CD14-positive monocyte (primary cell): ENCODE measurements at regions not wholly inside any gene's neighbourhood (a gene's known extent, or its start where the extent isn't known, plus 50 kb on each side); places are given as distances from the start of the nearest gene placed in this dataset.
A peak's percentile ranks its signal among the peaks of the same experiment; 100 is the strongest.

Experiments used
- DNase-seq, 3 donors: peaks; one replicate each; pipeline ENCODE4 v3.0.0-alpha.2; 2011 to 2022
- H2AFZ ChIP-seq: 2 replicates; pipeline ENCODE4 v1.6.0; 2012; ENCODE audit warnings: mild to moderate bottlenecking, low read depth, low read length, inconsistent platforms; ENCODE audit not compliant: insufficient read depth, poor library complexity, severe bottlenecking
- H3K27ac ChIP-seq, 2 donors: 1 replicate in 1 of 2; 2 replicates in 1 of 2; pipeline ENCODE4 v1.5.1; 2012 to 2013; ENCODE audit warnings: low read length in 2 of 2, control low read depth in 1 of 2, inconsistent platforms in 1 of 2, low read depth in 1 of 2, mild to moderate bottlenecking in 1 of 2
- H3K27me3 ChIP-seq, 2 donors: one replicate each; pipeline versions ENCODE4 v1.6.0 to v1.6.1; 2011 to 2013; ENCODE audit warnings: low read length in 2 of 2; ENCODE audit not compliant: control insufficient read depth in 2 of 2, insufficient read depth in 2 of 2
- H3K36me3 ChIP-seq, 2 donors: replicated peaks in 1 of 2; 1 replicate in 1 of 2; 2 replicates in 1 of 2; pipeline versions ENCODE4 v1.5.1 to v1.6.1; 2012 to 2013; ENCODE audit warnings: low read length in 2 of 2, control low read depth in 1 of 2, inconsistent platforms in 1 of 2, mild to moderate bottlenecking in 1 of 2; ENCODE audit not compliant: insufficient read depth in 2 of 2, control insufficient read depth in 1 of 2
- H3K4me1 ChIP-seq, 2 donors: 1 replicate in 1 of 2; 2 replicates in 1 of 2; pipeline versions ENCODE4 v1.5.1 to v1.6.1; 2012 to 2013; ENCODE audit warnings: low read length in 2 of 2, control low read depth in 1 of 2, inconsistent platforms in 1 of 2, mild to moderate bottlenecking in 1 of 2, moderate library complexity in 1 of 2; ENCODE audit not compliant: insufficient read depth in 2 of 2, control insufficient read depth in 1 of 2
- H3K4me2 ChIP-seq: replicated peaks from 2 replicates; pipeline ENCODE3; 2012; ENCODE audit warnings: low read length, moderate library complexity, mild to moderate bottlenecking; ENCODE audit not compliant: poor library complexity, severe bottlenecking; ENCODE audit errors: extremely low read depth
- H3K4me3 ChIP-seq, 3 experiments: fragments of 200-600 bp in 1 of 3; sonication (generic) in 1 of 3; replicated peaks in 1 of 3; 1 replicate in 2 of 3; 2 replicates in 1 of 3; pipeline ENCODE4 v1.5.1; 2011 to 2013; ENCODE audit warnings: low read length in 3 of 3, mild to moderate bottlenecking in 3 of 3, control low read depth in 2 of 3, low read depth in 2 of 3, inconsistent platforms in 1 of 3, moderate library complexity in 1 of 3
- H3K79me2 ChIP-seq: 2 replicates; pipeline ENCODE4 v1.6.0; 2012; ENCODE audit warnings: mild to moderate bottlenecking, control low read depth, inconsistent platforms, low read length, moderate library complexity; ENCODE audit not compliant: insufficient read depth
- H3K9ac ChIP-seq: 2 replicates; pipeline ENCODE4 v1.6.0; 2017; ENCODE audit warnings: low read length, mild to moderate bottlenecking; ENCODE audit not compliant: insufficient read depth, poor library complexity, severe bottlenecking
- H3K9me3 ChIP-seq, 2 donors: replicated peaks in 1 of 2; 1 replicate in 1 of 2; 2 replicates in 1 of 2; pipeline versions ENCODE4 v1.5.1 to v1.6.1; 2012 to 2013; ENCODE audit warnings: low read length in 2 of 2, control low read depth in 1 of 2; ENCODE audit not compliant: control insufficient read depth in 1 of 2, insufficient read depth in 1 of 2
- H4K20me1 ChIP-seq: 2 replicates; pipeline ENCODE4 v1.6.0; 2012; ENCODE audit warnings: mild to moderate bottlenecking, low read length, control low read depth, moderate library complexity; ENCODE audit not compliant: insufficient read depth
- H3K27ac Mint-ChIP-seq, 7 donors: one replicate each; pipeline ENCODE4 v1.8.0; 2020; ENCODE audit warnings: mild to moderate bottlenecking in 7 of 7, mixed read lengths in 7 of 7, moderate library complexity in 6 of 7, inconsistent platforms in 2 of 7
- H3K27me3 Mint-ChIP-seq, 3 donors: one replicate each; pipeline ENCODE4 v1.8.0; 2021 to 2022; ENCODE audit warnings: low read depth in 3 of 3, mild to moderate bottlenecking in 3 of 3, mixed read lengths in 3 of 3, moderate library complexity in 3 of 3, inconsistent platforms in 1 of 3
- H3K36me3 Mint-ChIP-seq, 2 donors: one replicate each; pipeline ENCODE4 v1.8.0; 2020; ENCODE audit warnings: mixed read lengths in 2 of 2, inconsistent platforms in 1 of 2, mild to moderate bottlenecking in 1 of 2
- H3K4me1 Mint-ChIP-seq: one replicate; pipeline ENCODE4 v1.8.0; 2020; ENCODE audit warnings: mild to moderate bottlenecking, mixed read lengths
- H3K4me3 Mint-ChIP-seq, 2 donors: one replicate each; pipeline ENCODE4 v1.8.0; 2020; ENCODE audit warnings: mild to moderate bottlenecking in 2 of 2, mixed read lengths in 2 of 2, moderate library complexity in 1 of 2
- H3K9me3 Mint-ChIP-seq, 7 donors: one replicate each; pipeline ENCODE4 v1.8.0; 2020 to 2022; ENCODE audit warnings: mixed read lengths in 7 of 7, mild to moderate bottlenecking in 6 of 7, moderate library complexity in 6 of 7, inconsistent platforms in 2 of 7
- WGBS: methylation state at CpG from one replicate; pipeline ENCODE4 v1.1.5; 2013; ENCODE audit warnings: missing lambda C conversion rate; ENCODE audit not compliant: insufficient coverage; 5-methylcytosine and 5-hydroxymethylcytosine counted together
- intact Hi-C, 2 donors: fragments of 100-400 bp; cut with micrococcal nuclease; formaldehyde crosslinking; loops; one replicate each; pipeline versions ENCODE4 v1.15.0 to v1.15.1; 2023
- TF ChIP-seq, protein P1 (sequence below): fragments of 200-600 bp; IDR thresholded peaks from one replicate; pipeline ENCODE4 v1.8.0; 2022; ENCODE audit warnings: antibody characterized with exemption, mild to moderate bottlenecking

DNA sequence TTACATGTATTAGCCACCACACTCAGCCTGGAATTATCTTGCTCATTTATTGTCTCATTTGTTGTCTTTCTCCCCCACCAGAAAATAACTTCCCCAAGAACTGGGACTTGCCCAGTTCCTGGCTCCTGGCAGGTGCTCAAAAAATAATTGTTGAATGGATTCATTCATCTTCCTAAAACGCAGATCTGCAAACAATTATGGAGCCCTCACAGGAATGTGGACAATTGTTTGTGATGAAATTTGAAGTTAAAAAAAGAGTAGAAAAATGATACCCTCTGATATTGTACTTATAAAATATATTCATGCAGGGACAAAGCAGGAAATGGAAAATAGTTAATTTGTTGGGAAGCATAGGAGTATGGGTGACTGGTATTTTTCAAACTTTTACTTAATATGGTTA is 60.7 kb upstream of the MAP1LC3B2 start:
- H3K36me3 Mint-ChIP-seq, result no peaks in the 10 kb centered on the region
- no CpG with 5 or more reads among the region's 1 CpG for WGBS
- peaks cover 0 to 2% (median 0%) of the 10 kb centered on the region in 7 donors for H3K9me3 Mint-ChIP-seq
- TF ChIP-seq, protein P1, sequence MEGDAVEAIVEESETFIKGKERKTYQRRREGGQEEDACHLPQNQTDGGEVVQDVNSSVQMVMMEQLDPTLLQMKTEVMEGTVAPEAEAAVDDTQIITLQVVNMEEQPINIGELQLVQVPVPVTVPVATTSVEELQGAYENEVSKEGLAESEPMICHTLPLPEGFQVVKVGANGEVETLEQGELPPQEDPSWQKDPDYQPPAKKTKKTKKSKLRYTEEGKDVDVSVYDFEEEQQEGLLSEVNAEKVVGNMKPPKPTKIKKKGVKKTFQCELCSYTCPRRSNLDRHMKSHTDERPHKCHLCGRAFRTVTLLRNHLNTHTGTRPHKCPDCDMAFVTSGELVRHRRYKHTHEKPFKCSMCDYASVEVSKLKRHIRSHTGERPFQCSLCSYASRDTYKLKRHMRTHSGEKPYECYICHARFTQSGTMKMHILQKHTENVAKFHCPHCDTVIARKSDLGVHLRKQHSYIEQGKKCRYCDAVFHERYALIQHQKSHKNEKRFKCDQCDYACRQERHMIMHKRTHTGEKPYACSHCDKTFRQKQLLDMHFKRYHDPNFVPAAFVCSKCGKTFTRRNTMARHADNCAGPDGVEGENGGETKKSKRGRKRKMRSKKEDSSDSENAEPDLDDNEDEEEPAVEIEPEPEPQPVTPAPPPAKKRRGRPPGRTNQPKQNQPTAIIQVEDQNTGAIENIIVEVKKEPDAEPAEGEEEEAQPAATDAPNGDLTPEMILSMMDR, result no peak
- H3K9me3 ChIP-seq, result no peaks in the 10 kb centered on the region
- no peak overlapping the region for H3K4me2 ChIP-seq
- no peak for DNase-seq
- H3K4me3 Mint-ChIP-seq, result no peak overlapping the region
- no peak overlapping the region for H3K27ac ChIP-seq
- H3K27me3 ChIP-seq, result no peaks in the 10 kb centered on the region
- no peak overlapping the region for H2AFZ ChIP-seq
- intact Hi-C loops, result loop anchor here in 1 of 2 donors (10.0 kb wide), 1 partner anchor 74 kb away; no protein-coding TSS in a partner anchor
- no peaks in the 10 kb centered on the region for H3K4me1 Mint-ChIP-seq
- no peaks in the 10 kb centered on the region for H4K20me1 ChIP-seq
- no peak overlapping the region for H3K9ac ChIP-seq
- peaks cover 0 to 6% of the 10 kb centered on the region in 2 donors for H3K4me1 ChIP-seq
- H3K4me3 ChIP-seq, result no peak overlapping the region
- H3K27me3 Mint-ChIP-seq, result peaks cover 1 to 4% (median 3%) of the 10 kb centered on the region in 3 donors
- peak overlapping the region in 1 of 7 donors; percentile 6 for H3K27ac Mint-ChIP-seq
- H3K79me2 ChIP-seq, result no peaks in the 10 kb centered on the region
- no peaks in the 10 kb centered on the region for H3K36me3 ChIP-seq

DNA sequence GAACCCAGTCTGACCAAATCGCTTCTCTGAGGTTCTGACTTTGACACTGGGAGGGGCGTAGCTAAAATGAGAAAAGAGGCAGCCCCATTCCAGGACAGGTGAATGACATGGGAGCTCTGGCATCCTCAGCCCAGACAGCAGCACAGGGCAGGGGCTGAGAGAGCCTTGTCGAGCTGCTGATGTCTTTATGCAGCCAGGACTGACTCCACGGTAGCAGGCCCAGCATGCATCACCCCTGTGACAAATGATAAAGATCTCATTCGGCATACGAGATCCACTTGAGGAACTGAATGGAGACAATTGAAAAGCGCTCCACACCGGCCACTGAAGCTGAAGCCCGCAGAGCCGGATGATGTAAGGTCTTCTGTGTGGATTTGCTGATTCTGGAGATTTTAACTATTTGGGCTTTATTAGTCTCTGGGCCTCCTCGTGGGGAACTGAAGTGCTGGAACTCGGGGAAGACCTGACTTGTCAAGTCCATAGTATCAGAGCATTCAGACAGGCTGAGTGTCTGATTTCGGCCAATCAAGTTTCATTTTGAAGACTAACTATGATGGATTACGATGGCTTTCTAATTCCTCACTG is 56.9 kb upstream of the MAP1LC3B2 start:
- H3K4me2 ChIP-seq, result no peak overlapping the region
- Mint-ChIP-seq H3K9me3 (peaks cover 0 to 2% (median 0%) of the 10 kb centered on the region in 7 donors), H3K27me3 (peaks cover 6 to 9% (median 8%) of the 10 kb centered on the region in 3 donors), H3K4me1 (peaks cover 4% of the 10 kb centered on the region), H3K4me3 (no peak overlapping the region), H3K36me3 (no peaks in the 10 kb centered on the region), H3K27ac (no peak overlapping the region)
- H3K27me3 ChIP-seq, result peaks cover 0 to 7% of the 10 kb centered on the region in 2 donors
- DNase-seq, result no peak
- H3K79me2 ChIP-seq, result no peaks in the 10 kb centered on the region
- WGBS, result 86% methylated on average over 14 of the region's 14 CpGs
- H2AFZ ChIP-seq, result no peak overlapping the region
- no peaks in the 10 kb centered on the region for H3K9me3 ChIP-seq
- peaks cover 0 to 3% of the 10 kb centered on the region in 2 donors for H3K4me1 ChIP-seq
- no peak overlapping the region for H3K27ac ChIP-seq
- H3K36me3 ChIP-seq, result no peaks in the 10 kb centered on the region
- no peak overlapping the region for H3K4me3 ChIP-seq
- no peak overlapping the region for H3K9ac ChIP-seq
- no peaks in the 10 kb centered on the region for H4K20me1 ChIP-seq
- TF ChIP-seq, protein P1, result no peak
- intact Hi-C loops, result no loop called here
